ENCODE measurements at regions not wholly inside any gene's neighbourhood (a gene's known extent, or its start where the extent isn't known, plus 50 kb on each side); places are given as distances from the start of the nearest gene placed in this dataset.

- Mint-ChIP-seq H3K4me3 (peak overlapping the region in 2 of 10 donors; percentile 51 to 62), H3K36me3 (peaks cover 0 to 30% (median 3%) of the 10 kb centered on the region in 5 donors), H3K4me1 (peaks cover 8 to 45% (median 41%) of the 10 kb centered on the region in 7 donors), H3K27me3 (no peaks in the 10 kb centered on the region), H3K27ac (peak overlapping the region in 6 of 9 donors; percentile 30 to 88 (median 75)), H3K9me3 (no peaks in the 10 kb centered on the region)
- Histone ChIP-seq H3K27ac (ENCODE audit: low read depth, low read length) (no peak overlapping the region), H3K27me3 (ENCODE audit: control insufficient read depth in 2 of 2, insufficient read depth in 2 of 2, low read length in 2 of 2) (no peaks in the 10 kb centered on the region), H3K36me3 (ENCODE audit: control insufficient read depth in 2 of 3, insufficient read depth in 3 of 3, low read length in 3 of 3) (no peaks in the 10 kb centered on the region), H3K9me3 (ENCODE audit: control insufficient read depth in 2 of 3, low read length in 3 of 3) (no peaks in the 10 kb centered on the region), H3K4me1 (ENCODE audit: control insufficient read depth in 2 of 2, insufficient read depth in 2 of 2, low read length in 2 of 2) (peaks cover 26 to 28% of the 10 kb centered on the region in 2 donors), H3K4me3 (ENCODE audit: low read length) (no peak overlapping the region)
- no peak for DNase-seq
- ATAC-seq = no peak
- POLR2A ChIA-PET = interaction anchor here (0.6 to 4.6 kb wide), 2 partner anchors 21 to 29 kb away, joined by 4 to 26 read pairs; no protein-coding TSS in a partner anchor
- CTCF ChIA-PET = no interaction called here
- intact Hi-C loops (cut with micrococcal nuclease) = no loop called here
Measured at GRCh38 chrX:10086676-10087075, 70.1 kb upstream of the CLCN4 start.

GRCh38 chrX:10087391-10087790 lies 69.4 kb upstream of the CLCN4 start:
- intact Hi-C loops (cut with micrococcal nuclease) = no loop called here
- POLR2A ChIA-PET = no interaction called here
- Histone ChIP-seq H3K27ac (ENCODE audit: low read depth, low read length) (no peak overlapping the region), H3K4me3 (ENCODE audit: low read length) (no peak overlapping the region), H3K36me3 (ENCODE audit: control insufficient read depth in 2 of 3, insufficient read depth in 3 of 3, low read length in 3 of 3) (no peaks in the 10 kb centered on the region), H3K9me3 (ENCODE audit: control insufficient read depth in 2 of 3, low read length in 3 of 3) (no peaks in the 10 kb centered on the region), H3K4me1 (ENCODE audit: control insufficient read depth in 2 of 2, insufficient read depth in 2 of 2, low read length in 2 of 2) (peaks cover 22 to 28% of the 10 kb centered on the region in 2 donors), H3K27me3 (ENCODE audit: control insufficient read depth in 2 of 2, insufficient read depth in 2 of 2, low read length in 2 of 2) (no peaks in the 10 kb centered on the region)
- DNase-seq (no peak), ATAC-seq (no peak)
- H3K27me3 Mint-ChIP-seq = no peaks in the 10 kb centered on the region
- H3K9me3 Mint-ChIP-seq = no peaks in the 10 kb centered on the region
- H3K27ac Mint-ChIP-seq = peak overlapping the region in 1 of 9 donors; percentile 80
- peaks cover 0 to 32% (median 3%) of the 10 kb centered on the region in 5 donors for H3K36me3 Mint-ChIP-seq
- H3K4me1 Mint-ChIP-seq = peaks cover 8 to 45% (median 41%) of the 10 kb centered on the region in 7 donors
- no peak overlapping the region for H3K4me3 Mint-ChIP-seq
- CTCF ChIA-PET = no interaction called here

GRCh38 chrX:10089378-10089795 lies 67.4 kb upstream of the CLCN4 start:
- ATAC-seq (no peak), DNase-seq (no peak)
- CTCF ChIA-PET = interaction anchor here (1.7 kb wide), 1 partner anchor 9 kb away, joined by 4 read pairs; no protein-coding TSS in a partner anchor
- Mint-ChIP-seq H3K27me3 (no peaks in the 10 kb centered on the region), H3K36me3 (peaks cover 0 to 29% (median 3%) of the 10 kb centered on the region in 5 donors), H3K4me3 (no peak overlapping the region), H3K27ac (no peak overlapping the region), H3K4me1 (peaks cover 3 to 27% (median 22%) of the 10 kb centered on the region in 7 donors), H3K9me3 (no peaks in the 10 kb centered on the region)
- no peak overlapping the region for H3K27ac ChIP-seq (ENCODE audit: low read depth, low read length)
- POLR2A ChIA-PET = interaction anchor here (0.9 kb wide), 1 partner anchor 21 kb away, joined by 3 read pairs; no protein-coding TSS in a partner anchor
- no peaks in the 10 kb centered on the region for H3K9me3 ChIP-seq (ENCODE audit: control insufficient read depth in 2 of 3, low read length in 3 of 3)
- no peaks in the 10 kb centered on the region for H3K36me3 ChIP-seq (ENCODE audit: control insufficient read depth in 2 of 3, insufficient read depth in 3 of 3, low read length in 3 of 3)
- H3K4me3 ChIP-seq (ENCODE audit: low read length) = no peak overlapping the region
- intact Hi-C loops (cut with micrococcal nuclease) = no loop called here
- H3K4me1 ChIP-seq (ENCODE audit: control insufficient read depth in 2 of 2, insufficient read depth in 2 of 2, low read length in 2 of 2) = peaks cover 10 to 12% of the 10 kb centered on the region in 2 donors
- no peaks in the 10 kb centered on the region for H3K27me3 ChIP-seq (ENCODE audit: control insufficient read depth in 2 of 2, insufficient read depth in 2 of 2, low read length in 2 of 2)

- Mint-ChIP-seq H3K27me3 (no peaks in the 10 kb centered on the region), H3K4me1 (peaks cover 0 to 21% (median 16%) of the 10 kb centered on the region in 7 donors), H3K9me3 (no peaks in the 10 kb centered on the region), H3K36me3 (peaks cover 0 to 26% (median 3%) of the 10 kb centered on the region in 5 donors), H3K27ac (peak overlapping the region in 1 of 9 donors; percentile 40), H3K4me3 (no peak overlapping the region)
- H3K36me3 ChIP-seq (ENCODE audit: control insufficient read depth in 2 of 3, insufficient read depth in 3 of 3, low read length in 3 of 3) = no peaks in the 10 kb centered on the region
- peaks cover 3 to 4% of the 10 kb centered on the region in 2 donors for H3K4me1 ChIP-seq (ENCODE audit: control insufficient read depth in 2 of 2, insufficient read depth in 2 of 2, low read length in 2 of 2)
- CTCF ChIA-PET = no interaction called here
- no peaks in the 10 kb centered on the region for H3K9me3 ChIP-seq (ENCODE audit: control insufficient read depth in 2 of 3, low read length in 3 of 3)
- ATAC-seq (no peak), DNase-seq (no peak)
- POLR2A ChIA-PET = no interaction called here
- no peaks in the 10 kb centered on the region for H3K27me3 ChIP-seq (ENCODE audit: control insufficient read depth in 2 of 2, insufficient read depth in 2 of 2, low read length in 2 of 2)
- H3K4me3 ChIP-seq (ENCODE audit: low read length) = no peak overlapping the region
- intact Hi-C loops (cut with micrococcal nuclease) = no loop called here
- no peak overlapping the region for H3K27ac ChIP-seq (ENCODE audit: low read depth, low read length)
Measured at GRCh38 chrX:10090319-10090718, 66.5 kb upstream of the CLCN4 start.

GRCh38 chrX:10095246-10095645 lies 61.5 kb upstream of the CLCN4 start:
- Histone ChIP-seq H3K4me1 (ENCODE audit: control insufficient read depth in 2 of 2, insufficient read depth in 2 of 2, low read length in 2 of 2) (peaks cover 5 to 6% of the 10 kb centered on the region in 2 donors), H3K27ac (ENCODE audit: low read depth, low read length) (no peak overlapping the region), H3K36me3 (ENCODE audit: control insufficient read depth in 2 of 3, insufficient read depth in 3 of 3, low read length in 3 of 3) (no peaks in the 10 kb centered on the region), H3K4me3 (ENCODE audit: low read length) (no peak overlapping the region), H3K27me3 (ENCODE audit: control insufficient read depth in 2 of 2, insufficient read depth in 2 of 2, low read length in 2 of 2) (no peaks in the 10 kb centered on the region), H3K9me3 (ENCODE audit: control insufficient read depth in 2 of 3, low read length in 3 of 3) (no peaks in the 10 kb centered on the region)
- H3K4me1 Mint-ChIP-seq = peaks cover 8 to 41% (median 38%) of the 10 kb centered on the region in 7 donors
- peaks cover 0 to 27% (median 3%) of the 10 kb centered on the region in 5 donors for H3K36me3 Mint-ChIP-seq
- ChIA-PET POLR2A (interaction anchor here (1.7 to 5.3 kb wide), 4 partner anchors 10 to 20 kb away, joined by 5 to 34 read pairs (median 16); no protein-coding TSS in a partner anchor), CTCF (interaction anchor here (1.4 to 4.4 kb wide), 2 partner anchors 16 to 100 kb away, joined by 3 to 18 read pairs; no protein-coding TSS in a partner anchor)
- peak overlapping the region in 2 of 9 donors; percentile 45 to 66 for H3K27ac Mint-ChIP-seq
- no peak overlapping the region for H3K4me3 Mint-ChIP-seq
- H3K9me3 Mint-ChIP-seq = peaks cover 0 to 2% (median 0%) of the 10 kb centered on the region in 11 donors
- no peak for ATAC-seq
- intact Hi-C loops (cut with micrococcal nuclease) = no loop called here
- DNase-seq = no peak
- H3K27me3 Mint-ChIP-seq = no peaks in the 10 kb centered on the region

- ATAC-seq (peak; percentile 30), DNase-seq (peak in 2 of 9 donors; percentile 18 to 35)
- Mint-ChIP-seq H3K4me3 (peak overlapping the region in 8 of 10 donors; percentile 4 to 59 (median 22)), H3K27ac (peak overlapping the region in 8 of 9 donors; percentile 8 to 78 (median 63)), H3K27me3 (no peaks in the 10 kb centered on the region), H3K36me3 (peaks cover 0 to 31% (median 4%) of the 10 kb centered on the region in 5 donors), H3K9me3 (peaks cover 0 to 2% (median 0%) of the 10 kb centered on the region in 11 donors), H3K4me1 (peaks cover 8 to 46% (median 42%) of the 10 kb centered on the region in 7 donors)
- Histone ChIP-seq H3K4me1 (ENCODE audit: control insufficient read depth in 2 of 2, insufficient read depth in 2 of 2, low read length in 2 of 2) (peaks cover 5 to 9% of the 10 kb centered on the region in 2 donors), H3K27ac (ENCODE audit: low read depth, low read length) (no peak overlapping the region), H3K4me3 (ENCODE audit: low read length) (no peak overlapping the region), H3K9me3 (ENCODE audit: control insufficient read depth in 2 of 3, low read length in 3 of 3) (no peaks in the 10 kb centered on the region), H3K36me3 (ENCODE audit: control insufficient read depth in 2 of 3, insufficient read depth in 3 of 3, low read length in 3 of 3) (no peaks in the 10 kb centered on the region), H3K27me3 (ENCODE audit: control insufficient read depth in 2 of 2, insufficient read depth in 2 of 2, low read length in 2 of 2) (no peaks in the 10 kb centered on the region)
- intact Hi-C loops (cut with micrococcal nuclease) = no loop called here
- POLR2A ChIA-PET = interaction anchor here (1.6 to 5.3 kb wide), 5 partner anchors 10 to 19 kb away, joined by 3 to 34 read pairs (median 15); no protein-coding TSS in a partner anchor
- CTCF ChIA-PET = interaction anchor here (1.1 to 4.4 kb wide), 4 partner anchors 12 to 101 kb away, joined by 3 to 18 read pairs (median 4); no protein-coding TSS in a partner anchor
Measured at GRCh38 chrX:10095698-10096432, 60.9 kb upstream of the CLCN4 start.

All from naive thymus-derived CD4-positive, alpha-beta T cell (primary cell).